DMS53 treated with DMSO at 0.1 percent for 48 hours (cell line): ENCODE measurements at regions not wholly inside any gene's neighbourhood (a gene's known extent, or its start where the extent isn't known, plus 50 kb on each side); places are given as distances from the start of the nearest gene placed in this dataset.
"Not testable (repeated sequence)": the region's sequence is repeated elsewhere in the genome, so short reads cannot be mapped to it uniquely, and the experiment has no call there.

Experiments used
- DNase-seq: peaks from one replicate; lab custom pipeline; 2025; ENCODE audit not compliant: unreplicated experiment; lab: John Stamatoyannopoulos, UW

DNA sequence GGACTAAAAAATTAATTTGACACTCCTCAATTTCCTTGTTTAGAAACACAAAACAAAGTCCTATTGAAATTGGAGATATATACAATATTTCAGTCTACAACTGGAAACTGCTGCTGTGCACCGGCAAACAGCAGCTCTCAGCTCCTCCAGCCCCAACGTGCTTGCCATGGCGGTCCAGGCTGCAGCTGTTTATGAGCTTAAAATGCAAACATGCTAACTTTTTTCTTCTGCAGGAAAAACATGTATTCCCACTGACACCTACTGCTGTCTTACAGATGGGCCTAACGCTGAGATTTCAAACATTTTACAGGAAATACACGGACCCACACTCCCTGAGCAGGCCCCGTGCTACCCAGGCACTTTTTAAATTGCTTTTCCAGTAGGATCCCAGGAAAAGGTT lies 195.5 kb downstream of the BCL11A start:
- DNase-seq, result no peak

DNA sequence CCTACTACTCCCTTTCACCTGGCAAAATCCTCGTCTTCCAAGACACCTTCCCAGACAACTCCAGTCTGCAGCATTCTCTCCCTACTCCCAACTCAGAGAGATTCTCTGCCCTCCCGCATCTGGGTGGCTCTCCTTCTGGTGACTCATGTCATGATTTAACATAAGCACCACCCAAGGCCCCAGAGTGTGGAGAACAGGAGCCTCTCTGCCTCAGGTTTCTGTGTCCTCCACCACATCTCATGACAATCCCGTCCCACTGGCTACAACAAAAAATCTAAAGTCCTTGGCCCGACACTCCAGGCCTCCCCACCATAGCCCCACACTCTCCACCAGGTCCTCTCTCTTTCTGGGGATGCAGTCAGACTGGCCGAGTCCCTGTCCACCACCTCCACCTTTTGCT lies 197.1 kb downstream of the BCL11A start:
- DNase-seq, result no peak

DNA sequence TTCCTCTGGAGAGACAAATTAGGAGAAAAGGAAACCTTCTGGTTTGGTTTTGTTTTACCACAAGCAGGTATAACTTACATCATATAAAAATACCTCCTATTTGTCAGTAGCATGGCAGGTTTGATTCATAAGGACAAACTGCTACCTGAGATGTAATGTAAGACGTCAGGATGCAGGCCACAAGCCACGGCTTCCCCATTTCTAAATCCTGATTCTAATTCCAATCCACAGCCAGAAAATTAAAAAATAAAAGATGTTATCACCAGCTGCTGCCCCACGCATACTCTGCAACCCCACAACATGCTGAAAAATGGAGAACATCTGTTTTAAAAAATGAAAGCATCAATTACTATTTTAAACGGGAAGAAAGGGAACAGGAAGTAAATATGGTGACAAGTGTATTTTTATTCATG lies 197.6 kb downstream of the BCL11A start:
- DNase-seq, result no peak

DNA sequence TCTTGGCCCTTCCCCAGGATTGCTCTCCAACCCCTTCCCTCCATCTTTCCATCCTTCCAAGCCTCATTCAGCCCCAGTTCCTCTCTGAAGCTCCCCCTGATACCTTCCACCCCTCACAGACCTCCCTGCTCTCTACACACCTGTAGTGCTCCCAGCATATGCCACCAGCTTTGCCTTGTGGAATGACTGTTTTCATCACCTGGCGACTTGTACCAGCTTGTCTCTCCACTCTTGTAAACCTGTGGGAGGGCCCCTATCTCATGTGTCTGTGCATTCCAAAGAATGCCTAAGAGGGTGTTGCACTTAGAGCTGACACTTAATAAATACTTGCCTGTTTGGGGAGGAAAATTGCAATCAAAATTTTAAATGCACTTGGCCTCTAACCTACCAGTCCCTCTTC lies 198.7 kb downstream of the BCL11A start:
- DNase-seq, result no peak

DNA sequence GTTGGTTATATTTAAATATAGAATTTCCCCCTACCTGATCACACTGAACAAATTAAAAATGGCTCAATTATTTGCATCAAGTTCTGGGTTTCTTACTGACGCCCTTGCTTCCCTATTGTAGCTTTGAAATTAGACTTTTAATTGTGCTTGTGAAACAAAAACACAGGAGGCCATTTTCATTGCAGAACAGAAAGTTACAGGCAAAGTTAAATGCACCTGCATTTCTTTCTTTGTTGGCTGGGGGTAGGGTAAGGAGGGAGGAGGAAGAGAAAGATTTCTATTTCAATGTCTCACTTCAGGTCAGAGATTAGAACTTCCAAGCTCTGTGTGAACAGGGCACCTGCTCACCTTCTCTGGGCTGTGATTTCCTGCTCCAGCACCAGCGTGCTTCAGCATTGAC lies 199.6 kb downstream of the BCL11A start:
- no peak for DNase-seq

DNA sequence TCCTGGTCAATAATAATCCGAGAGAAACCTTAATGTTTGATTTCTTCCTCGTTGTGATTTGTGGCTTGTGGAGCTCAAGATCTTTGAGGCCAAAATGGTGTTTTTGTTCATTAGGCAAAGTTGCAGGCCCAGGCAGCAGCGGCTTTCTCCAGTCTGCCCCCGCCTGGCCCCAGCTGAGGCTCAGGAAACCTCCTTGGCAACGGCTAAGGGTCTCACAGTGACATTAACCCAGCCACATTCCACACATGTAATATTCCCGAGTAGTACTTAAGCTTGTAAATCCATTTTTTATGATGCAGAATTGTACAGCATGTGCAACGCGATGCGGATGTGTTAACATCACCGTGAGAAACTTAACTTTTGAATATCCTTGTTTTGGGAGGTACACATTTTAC lies 200.1 kb downstream of the BCL11A start:
- DNase-seq, result no peak

DNA sequence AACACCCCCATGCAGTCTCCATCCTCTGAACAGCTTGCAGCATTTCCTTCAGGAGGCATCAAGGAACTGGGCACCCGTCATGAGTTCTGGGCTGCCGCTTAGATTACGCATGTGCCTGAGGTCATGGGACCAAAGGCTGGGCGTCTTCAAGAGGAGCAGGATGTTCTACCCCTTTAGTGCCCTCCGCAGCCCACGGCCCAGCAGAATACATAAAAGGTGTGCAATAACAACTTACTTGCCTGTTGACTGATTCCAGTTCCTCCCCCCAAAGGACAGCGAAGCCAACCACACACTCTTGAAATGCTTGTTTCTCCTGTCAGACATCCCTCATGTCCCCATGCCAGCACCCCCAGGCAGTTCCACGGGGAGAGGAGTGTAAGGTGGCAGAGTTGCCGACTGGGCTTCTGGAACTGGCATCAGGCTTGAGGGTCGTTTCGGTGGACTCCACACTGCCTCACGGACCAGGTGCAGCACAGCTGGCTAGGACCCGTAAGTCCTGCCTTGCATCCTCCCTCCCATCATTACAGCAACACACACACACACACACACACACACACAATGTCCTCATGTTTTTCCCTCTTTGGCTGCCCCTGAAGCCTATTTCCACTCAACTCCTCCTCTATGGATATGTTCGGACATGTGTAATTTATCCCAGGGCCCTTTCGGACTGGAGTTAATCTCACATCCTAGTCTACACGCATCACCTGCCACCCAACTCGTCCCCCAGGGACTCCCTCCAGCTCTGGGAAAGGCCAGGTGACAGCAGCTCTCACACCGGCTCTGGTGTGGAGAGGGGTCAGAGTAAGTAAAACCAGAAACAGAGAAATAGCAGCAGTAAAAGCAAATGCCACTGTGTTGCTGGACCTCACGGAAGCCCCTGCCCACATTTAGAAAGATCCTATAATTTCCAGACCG lies 200.7 kb downstream of the BCL11A start:
- no peak for DNase-seq

DNA sequence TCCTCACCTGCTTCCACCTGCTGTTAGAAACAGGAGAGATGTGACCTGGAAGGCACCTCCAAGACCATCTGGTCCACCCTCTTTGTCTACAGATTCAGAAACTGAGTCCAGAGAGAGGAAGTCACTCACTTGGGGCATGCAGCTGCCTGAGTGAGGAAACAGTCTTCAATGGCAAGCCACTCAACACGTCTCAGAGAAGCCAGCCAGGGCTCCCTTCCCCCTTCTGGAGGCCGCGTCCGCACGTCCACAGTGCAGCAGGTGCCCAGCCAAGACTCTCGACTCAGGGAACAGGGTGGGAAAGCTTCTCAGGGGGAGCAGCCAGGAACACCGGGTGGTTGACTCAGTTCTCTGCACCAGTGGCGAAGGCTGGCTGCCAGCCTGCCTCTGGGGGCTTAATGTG lies 201.7 kb downstream of the BCL11A start:
- no peak for DNase-seq

DNA sequence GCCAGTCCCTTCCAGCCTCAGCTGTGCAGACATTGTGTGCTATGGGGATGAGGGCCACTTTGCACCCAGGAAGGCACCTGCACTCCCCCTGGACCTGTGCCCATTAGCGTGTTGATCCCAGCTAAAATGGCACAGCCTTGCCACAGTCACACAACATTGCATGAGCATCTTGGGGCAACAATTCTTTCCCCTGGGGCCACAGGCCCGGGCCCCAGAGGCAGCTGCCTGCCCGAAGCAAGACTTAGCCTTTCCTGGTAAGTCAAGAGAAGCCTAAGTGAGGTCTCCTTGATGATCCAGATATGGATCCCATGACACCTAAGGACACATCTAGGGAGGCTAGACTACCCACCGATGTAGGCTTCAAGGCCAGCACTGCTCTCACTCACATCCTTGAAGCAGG lies 202.1 kb downstream of the BCL11A start:
- no peak for DNase-seq

DNA sequence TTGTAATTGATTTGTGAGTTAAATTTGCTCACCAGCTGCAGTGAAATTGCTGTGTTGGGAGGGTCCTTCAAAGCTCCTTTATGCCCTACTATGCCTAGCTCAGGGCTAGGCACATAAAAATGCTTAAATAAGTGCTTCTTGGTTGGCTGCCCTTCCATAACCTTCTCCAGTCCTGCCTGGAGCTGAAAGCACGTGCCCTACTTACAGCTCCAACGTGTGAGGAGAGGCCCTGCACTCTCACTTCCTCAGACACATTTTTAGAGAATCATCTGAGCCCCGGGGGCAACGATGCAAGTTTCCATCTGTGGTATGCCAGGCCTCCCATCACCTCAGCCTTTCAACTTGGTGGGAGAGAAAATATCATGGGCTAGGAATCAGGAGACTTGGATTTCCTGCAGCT lies 202.7 kb downstream of the BCL11A start:
- no peak for DNase-seq

DNA sequence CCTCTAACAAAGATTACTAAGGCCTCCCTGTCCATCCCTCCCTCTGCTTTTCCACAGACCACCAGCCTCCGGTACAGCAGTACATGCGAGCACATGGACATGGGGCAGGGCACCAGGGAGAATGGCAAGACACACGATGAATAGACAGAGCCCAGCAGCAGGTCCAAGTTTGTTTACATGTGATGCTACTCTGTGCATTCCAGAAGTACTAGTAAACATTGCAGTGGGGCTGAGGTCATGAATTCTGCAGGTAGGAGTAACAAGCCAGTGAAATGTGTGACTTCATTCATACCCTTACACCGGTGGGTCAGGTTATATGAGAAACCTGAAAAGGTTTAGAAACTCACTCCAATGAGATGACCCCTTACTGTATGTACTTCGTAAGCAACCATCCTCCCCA lies 205.7 kb downstream of the BCL11A start:
- DNase-seq, result no peak

DNA sequence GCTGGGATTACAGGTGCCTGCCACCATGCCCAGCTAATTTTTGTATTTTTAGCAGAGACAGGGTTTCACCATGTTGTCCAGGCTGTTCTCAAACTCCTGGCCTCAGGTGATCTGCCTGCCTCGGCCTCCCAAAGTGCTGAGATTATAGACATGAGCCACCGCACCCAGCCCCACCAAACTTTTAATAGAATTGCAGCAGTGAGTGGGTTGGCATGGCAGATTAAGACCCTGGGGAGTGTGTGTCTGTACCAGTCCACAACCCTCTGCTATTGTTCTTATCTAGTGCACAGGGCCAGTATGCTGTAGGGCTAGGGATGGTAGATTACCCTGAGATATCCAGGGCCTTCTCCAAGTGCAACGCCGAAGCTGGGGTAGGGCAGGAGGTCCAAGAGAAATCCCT lies 211.0 kb downstream of the BCL11A start:
- DNase-seq, result not testable (repeated sequence)

DNA sequence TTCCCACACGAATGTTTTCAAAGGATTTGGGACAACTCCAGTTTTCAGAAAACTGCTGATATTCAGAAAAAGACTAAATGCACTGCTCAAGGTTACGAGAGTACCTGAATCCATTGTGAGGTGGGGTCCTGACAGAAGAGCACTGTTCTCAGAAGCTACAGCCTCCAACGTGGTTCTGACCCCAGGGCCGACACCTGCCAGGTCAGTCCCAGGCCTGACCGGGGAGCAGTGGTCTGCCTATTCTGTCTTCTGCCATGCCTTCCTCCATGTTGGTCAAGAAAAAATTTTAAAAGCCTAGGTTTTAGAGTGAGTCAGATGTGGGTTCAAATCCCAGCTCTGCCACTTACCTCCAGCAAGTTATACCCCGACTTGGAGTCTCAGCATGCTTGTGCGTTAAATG lies 212.3 kb downstream of the BCL11A start:
- no peak for DNase-seq

DNA sequence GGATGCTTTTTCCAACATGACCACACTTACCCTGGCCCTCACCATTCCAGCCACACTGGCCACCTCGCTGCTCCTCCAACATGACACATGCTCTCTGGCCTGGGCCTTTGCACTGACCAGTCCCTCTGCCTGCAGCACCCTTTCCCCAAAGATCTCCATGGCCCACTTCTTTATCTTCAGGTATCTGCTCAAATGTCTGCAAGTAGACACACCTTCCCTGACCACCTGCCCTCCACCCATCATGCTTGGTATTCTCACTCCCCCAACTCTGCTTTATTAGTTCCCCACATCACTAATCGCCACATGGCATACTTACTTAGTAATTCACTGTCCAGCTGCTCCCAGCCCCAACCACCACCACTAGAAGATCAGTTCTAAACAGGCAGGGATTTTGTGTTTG lies 214.2 kb downstream of the BCL11A start:
- DNase-seq, result no peak

DNA sequence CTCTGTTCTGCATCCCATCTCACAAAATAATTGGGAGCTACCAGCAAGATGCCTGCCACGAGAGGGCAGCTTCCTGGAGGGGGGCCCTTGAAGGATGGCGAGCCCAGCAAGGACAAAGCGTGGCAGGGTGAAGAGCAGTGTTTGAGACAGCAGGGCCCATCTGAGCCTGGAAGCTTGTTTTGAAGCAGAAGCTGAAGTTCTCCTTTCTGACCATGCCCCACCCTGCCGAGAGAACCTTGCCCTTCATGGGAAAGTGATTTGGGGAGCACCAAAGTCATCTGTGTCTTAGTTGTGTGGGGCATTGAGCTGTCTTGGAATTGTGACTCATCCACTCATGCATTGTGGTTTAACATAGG lies 216.3 kb downstream of the BCL11A start:
- no peak for DNase-seq

DNA sequence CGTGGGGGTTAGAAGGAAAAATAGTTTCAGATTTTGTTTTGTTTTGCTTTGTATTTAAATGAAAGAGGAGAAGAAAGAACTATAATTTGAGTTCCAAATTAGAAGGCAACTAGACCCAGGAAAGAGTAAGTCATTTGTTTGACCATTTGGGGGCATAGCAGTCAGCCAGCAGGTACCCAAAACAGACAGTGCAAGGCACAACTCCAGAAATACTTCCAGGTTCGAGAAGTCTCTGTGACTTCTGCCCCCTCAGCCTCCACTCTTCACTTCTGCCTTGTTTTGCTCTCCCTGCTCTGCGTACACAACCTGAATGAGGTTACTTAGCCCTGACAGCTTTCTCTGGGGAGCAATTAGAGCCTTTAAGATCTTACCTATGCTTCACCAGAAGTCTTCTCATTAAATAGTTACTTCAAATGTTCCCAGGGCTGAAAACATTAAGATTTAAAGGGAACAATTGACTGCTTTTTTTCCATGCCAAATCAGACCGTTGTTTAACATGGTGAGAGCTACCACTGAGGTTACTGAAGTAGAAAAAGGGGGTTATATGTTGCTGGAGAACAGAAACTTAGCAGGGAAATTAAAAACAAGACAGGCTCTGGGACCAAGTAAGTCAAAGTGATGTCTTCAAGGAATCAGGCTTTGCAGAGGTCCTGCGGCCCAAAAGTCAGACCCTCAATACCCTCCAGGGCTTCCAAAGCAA lies 216.9 kb downstream of the BCL11A start:
- DNase-seq, result no peak

DNA sequence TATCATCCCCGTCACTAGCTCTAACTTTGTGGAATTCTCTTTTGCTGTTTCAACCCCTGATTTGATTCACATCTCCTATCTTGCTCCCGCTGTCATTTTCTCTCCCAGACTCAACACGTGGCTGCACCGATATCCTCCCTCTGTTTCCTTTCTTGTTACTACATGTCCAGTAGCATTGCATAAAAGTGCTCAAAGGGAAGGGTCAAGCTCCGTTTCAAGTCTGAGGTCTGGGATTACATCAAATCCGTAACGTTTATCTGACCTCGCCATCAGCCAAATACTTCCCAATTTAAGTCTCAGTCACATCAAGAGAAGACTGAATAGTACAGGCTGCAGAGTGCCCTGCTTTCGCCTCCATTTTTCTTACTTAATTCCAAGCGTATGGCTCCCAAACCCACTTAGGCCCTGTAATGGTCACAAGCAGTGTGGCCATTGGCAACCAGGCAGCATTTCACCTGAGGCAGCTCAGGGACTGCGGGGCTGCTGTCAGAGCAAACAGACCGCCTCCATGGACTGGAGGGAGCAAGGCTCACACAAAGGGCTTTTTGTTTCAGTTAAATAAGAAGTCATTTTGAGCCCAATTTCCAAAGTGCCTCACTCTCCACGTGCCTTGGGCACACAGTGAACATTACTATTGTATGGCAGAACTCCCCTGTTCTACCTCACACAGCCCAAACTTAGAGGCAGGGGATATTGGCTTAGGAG lies 217.8 kb downstream of the BCL11A start:
- no peak for DNase-seq

DNA sequence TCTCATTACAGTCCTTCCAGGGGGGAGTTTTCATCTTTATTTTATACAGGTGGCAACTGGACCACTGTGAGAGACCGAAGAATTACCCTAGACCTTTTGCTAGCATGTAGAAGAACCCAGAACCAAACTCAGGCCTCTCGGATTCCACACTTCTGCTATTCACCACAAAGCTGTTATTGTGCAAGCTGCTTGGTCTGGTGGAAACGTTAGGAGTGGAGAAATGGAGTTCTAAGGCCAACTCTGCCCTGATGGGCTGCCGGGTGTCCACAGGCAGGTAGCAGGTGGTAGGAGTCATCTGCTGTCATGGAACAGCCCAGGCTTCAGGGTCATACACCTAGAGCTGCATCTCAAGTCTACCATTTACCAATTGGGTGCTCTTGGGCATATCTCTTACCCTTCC lies 218.8 kb downstream of the BCL11A start:
- DNase-seq, result no peak

DNA sequence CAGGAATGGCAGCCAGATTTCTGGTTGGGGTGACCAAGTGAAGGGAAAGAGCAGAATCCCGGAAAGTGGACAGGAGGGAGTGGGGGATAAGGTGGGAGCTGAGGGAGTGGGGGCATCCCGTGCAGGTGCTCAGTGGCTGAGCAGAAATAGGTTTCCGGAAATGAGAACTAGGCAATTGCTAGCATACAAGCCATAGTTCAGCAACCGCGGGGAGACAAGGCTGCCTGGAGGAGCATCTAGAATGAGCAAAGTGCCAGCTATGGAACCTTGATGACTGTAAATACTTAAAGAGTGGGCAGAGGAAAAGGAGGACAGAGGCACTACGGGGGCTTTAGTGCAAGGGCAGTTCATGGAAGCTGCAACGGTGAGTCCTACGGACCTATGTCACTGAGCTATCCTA lies 220.2 kb downstream of the BCL11A start:
- no peak for DNase-seq

DNA sequence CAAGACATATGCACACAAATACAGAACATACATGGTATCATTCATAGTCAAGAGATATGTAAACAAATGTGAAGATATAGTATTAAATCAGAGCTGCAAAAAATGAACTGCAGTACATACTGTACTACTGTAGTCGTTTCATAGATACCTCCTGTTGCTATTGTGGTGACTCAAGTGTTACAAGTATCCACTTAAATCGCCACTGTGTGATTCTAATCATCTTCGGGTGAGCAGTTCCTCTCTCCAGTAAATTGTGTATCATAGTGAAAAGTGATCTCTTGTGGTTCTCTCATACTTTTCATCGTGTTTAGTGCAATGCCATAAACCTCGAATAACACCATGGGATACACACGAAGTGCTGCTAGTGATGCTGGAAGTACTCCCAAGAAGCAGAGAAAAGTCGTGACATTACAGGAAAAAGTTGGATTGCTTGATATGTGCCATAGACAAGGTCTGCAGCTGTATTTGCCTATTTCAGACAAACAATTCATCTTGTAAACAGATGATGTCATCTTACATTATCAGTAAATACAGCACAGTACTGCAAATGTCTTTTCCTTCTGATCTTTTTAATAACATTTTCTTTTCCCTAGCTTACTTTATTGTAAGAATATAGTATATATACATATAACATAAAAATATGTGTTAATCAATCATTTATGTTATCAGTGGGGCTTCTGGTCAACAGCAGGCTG lies 222.2 kb downstream of the BCL11A start:
- peak; percentile 84 for DNase-seq

DNA sequence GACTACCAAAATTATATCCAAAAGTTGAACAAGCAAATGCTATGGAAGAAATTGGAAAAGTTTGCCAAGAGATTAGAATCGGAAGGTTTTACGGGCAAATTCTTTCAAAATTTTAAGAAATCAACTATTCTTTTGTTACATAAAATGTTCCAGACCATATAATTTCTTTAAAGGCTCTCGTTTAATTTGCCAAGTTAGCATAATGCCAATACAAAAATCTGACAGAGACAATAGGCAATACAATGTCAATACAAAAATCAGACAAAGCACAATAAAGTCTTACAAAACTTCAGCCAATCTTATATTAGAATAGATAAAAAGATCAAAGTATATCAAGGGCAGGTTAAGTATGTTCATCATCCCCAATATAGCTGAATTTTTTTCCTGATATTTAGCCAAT lies 224.2 kb downstream of the BCL11A start:
- DNase-seq, result no peak
